ENCODE measurements at regions not wholly inside any gene's neighbourhood (a gene's known extent, or its start where the extent isn't known, plus 50 kb on each side); places are given as distances from the start of the nearest gene placed in this dataset.

DNA sequence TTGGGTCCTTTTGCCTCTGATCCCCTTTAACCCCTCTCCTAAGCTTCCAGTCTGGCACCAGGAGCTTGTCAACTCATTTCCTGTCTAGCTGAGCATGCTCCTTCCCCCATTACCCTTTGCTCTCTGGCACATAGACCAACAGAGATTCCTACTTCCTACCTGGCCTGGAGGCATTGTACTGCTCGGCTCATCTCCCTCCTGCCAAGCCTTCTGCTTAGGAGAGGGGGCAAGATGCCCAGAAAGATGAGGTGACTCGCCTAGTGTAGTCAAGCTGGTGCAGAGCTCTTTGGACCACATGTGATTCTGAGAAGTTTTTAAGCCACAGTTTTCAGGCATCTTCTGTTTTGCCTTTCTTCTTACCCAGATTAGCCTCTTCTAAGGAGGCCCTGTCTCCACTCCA is 95.4 kb downstream of the ZNF621 start:
- H3K27ac ChIP-seq: peak overlapping the region; percentile 55
- DNase-seq (ENCODE audit: low spot score): no peak
- ChIA-PET CTCF (interaction anchor here (0.6 kb wide), 1 partner anchor 115 kb away, joined by 4 read pairs; no protein-coding TSS in a partner anchor), POLR2A (ENCODE audit: low non-redundant PET) (no interaction called here)
- no peak for TF ChIP-seq CTCF (conservative IDR thresholded peaks at IDR 0.05; ENCODE audit: low read depth)

DNA sequence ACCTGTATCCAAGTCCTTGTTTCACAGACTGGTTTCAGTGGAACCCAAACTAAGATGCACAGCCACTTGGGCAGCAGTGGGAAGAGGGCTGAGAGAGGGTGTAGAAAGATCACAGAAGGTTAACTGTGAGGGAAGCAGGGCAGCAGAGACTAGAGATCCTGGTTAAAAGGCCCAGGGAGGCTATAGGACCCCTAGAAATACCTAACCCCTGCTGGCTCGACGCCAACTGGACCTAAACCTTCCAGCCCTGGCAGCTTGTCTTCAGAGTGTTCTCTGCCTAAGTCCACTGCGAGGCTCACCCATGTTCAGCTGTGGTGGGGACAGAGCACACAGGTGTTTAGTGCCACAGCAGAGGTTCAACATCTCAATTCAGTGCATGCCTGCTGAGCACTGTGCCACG is 96.5 kb downstream of the ZNF621 start:
- no peak overlapping the region for H3K27ac ChIP-seq
- CTCF ChIA-PET: no interaction called here
- TF ChIP-seq CTCF (conservative IDR thresholded peaks at IDR 0.05; ENCODE audit: low read depth): no peak
- POLR2A ChIA-PET (ENCODE audit: low non-redundant PET): no interaction called here
- no peak for DNase-seq (ENCODE audit: low spot score)

DNA sequence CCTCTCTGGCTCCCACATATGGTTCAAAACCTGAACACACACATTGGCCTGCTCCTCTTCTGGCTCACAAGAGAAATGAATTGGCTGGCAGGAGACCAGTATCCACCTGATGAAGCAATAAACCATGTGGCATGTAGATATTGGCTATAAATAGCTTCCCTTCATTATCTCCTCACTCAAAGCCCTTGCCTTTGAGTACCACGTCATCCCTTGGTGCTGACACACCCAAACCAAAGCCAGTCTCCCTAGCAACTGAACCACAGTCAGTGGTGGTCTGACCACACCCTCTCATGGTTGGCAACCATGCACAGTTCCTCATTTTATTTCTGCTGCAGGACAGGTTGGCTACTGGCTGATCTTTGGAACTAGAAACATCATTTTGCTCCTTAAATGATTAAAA is 98.8 kb downstream of the ZNF621 start:
- DNase-seq (ENCODE audit: low spot score): peak; percentile 34
- TF ChIP-seq CTCF (conservative IDR thresholded peaks at IDR 0.05; ENCODE audit: low read depth): no peak
- CTCF ChIA-PET: no interaction called here
- H3K27ac ChIP-seq: no peak overlapping the region
- POLR2A ChIA-PET (ENCODE audit: low non-redundant PET): no interaction called here

GRCh38 chr3:40624189-40624769 is 99.5 kb downstream of the ZNF621 start:
- DNase-seq (ENCODE audit: low spot score): no peak
- ChIA-PET CTCF (no interaction called here), POLR2A (ENCODE audit: low non-redundant PET) (no interaction called here)
- H3K27ac ChIP-seq: no peak overlapping the region
- no peak for TF ChIP-seq CTCF (conservative IDR thresholded peaks at IDR 0.05; ENCODE audit: low read depth)

DNA sequence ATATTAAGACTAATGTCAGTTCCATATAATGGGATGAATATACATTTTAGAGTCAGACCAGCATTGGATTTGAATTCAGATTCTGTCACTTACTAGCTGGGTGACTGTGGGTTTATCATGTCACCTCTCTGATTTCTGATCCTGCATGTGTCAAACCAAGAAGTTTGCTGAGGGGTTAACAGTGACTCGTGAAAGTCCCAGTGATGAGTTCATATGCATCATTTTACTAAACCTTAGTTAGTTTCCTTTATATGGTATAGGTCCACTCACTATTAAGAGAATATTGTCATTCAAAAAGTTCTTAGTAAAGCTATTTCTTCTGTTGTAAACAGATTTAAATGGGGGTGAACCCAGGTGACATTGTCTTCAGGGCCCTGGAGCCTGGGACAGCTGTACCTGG is 102.3 kb downstream of the ZNF621 start:
- POLR2A ChIA-PET (ENCODE audit: low non-redundant PET): no interaction called here
- CTCF ChIA-PET: no interaction called here
- TF ChIP-seq CTCF (conservative IDR thresholded peaks at IDR 0.05; ENCODE audit: low read depth): no peak
- H3K27ac ChIP-seq: no peak overlapping the region
- DNase-seq (ENCODE audit: low spot score): no peak

GRCh38 chr3:40628984-40629383 is 104.2 kb downstream of the ZNF621 start:
- no peak for TF ChIP-seq CTCF (conservative IDR thresholded peaks at IDR 0.05; ENCODE audit: low read depth)
- H3K27ac ChIP-seq: no peak overlapping the region
- ChIA-PET CTCF (no interaction called here), POLR2A (ENCODE audit: low non-redundant PET) (no interaction called here)
- DNase-seq (ENCODE audit: low spot score): no peak
